Activated gamma-delta T cell treated with anti-CD3 and anti-CD28 coated beads, Interleukin-2, amount 50 U/mL, for 16 hours (primary cell): ENCODE measurements at regions not wholly inside any gene's neighbourhood (a gene's known extent, or its start where the extent isn't known, plus 50 kb on each side); places are given as distances from the start of the nearest gene placed in this dataset.
A peak's percentile ranks its signal among the peaks of the same experiment; 100 is the strongest.

Source experiments
- DNase-seq: peaks from one replicate; pipeline ENCODE4 v3.0.0-alpha.2; 2020; ENCODE audit warnings: low read depth

GRCh38 chr6:148157841-148158240 is 184.8 kb upstream of the SASH1 start:
- no peak for DNase-seq

GRCh38 chr6:148164645-148165044 is 178.0 kb upstream of the SASH1 start:
- no peak for DNase-seq

DNA sequence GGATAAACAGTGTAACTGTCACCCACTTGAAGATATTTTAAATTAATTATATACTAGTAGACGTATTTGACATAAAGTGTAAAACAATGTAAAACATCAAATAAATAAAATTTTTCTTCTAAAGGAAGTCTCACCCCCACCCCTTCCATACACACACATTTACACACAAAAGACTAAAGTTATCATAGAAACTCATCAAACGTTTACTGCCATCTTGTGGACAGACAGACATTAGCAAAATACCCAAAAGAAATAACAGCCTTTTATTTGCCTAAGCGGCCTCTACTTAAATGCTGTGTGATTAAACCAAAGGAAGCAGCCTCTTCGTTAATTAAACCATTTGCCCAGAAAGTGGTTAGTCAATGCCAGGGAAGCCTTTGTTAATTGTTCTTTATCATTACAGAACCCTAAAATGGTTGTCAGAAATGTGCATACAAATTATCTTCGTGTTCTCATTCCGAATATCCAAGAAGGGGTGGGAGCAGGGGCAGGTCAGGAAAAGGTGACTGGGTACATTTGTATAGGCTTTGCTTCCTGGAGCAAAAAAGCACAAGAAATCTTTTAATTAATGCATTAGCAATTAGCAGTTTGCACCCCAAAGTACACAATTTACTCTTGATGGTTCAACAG is 176.2 kb upstream of the SASH1 start:
- DNase-seq: no peak

DNA sequence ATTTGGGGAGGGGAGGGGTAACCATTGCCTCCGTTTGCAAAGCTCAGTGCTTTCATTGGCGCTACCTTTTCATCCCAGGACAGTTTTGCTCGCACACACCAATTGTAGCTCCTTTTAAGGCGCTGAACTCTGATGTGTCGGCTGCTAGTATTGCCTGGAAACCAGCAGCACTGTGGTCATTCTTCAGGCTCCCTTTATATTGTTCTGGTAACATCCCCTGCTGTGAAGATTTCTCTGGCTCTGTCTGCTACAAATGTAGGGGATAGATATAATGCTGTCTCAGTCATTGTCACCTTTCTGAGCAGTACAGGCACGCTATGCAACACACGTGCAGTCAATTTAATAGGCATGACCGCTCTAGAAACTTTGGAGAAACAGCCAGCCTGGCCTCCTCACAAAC is 172.9 kb upstream of the SASH1 start:
- DNase-seq: no peak

DNA sequence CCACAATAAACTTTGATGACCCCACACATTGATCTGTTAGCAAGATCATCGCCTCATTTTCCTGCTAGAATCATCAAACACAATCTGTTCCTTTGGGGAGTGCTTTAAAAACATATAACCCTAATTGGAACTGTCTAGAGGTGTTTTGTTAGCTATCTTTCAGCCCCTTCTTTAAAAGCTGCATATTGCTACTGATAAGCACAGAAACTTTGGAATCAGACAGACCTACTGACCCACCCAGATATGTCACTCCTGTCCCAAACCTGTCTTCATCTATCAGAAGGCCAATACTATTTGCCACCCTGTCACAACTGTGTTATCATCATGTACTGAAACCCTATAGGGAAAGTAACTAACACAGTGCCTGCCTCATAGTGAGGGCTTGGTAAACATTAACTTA is 172.4 kb upstream of the SASH1 start:
- no peak for DNase-seq

GRCh38 chr6:148173548-148173947 is 169.1 kb upstream of the SASH1 start:
- no peak for DNase-seq

- no peak for DNase-seq
These were observed 167.0 kb upstream of the SASH1 start for GRCh38 chr6:148175550-148176188.

DNA sequence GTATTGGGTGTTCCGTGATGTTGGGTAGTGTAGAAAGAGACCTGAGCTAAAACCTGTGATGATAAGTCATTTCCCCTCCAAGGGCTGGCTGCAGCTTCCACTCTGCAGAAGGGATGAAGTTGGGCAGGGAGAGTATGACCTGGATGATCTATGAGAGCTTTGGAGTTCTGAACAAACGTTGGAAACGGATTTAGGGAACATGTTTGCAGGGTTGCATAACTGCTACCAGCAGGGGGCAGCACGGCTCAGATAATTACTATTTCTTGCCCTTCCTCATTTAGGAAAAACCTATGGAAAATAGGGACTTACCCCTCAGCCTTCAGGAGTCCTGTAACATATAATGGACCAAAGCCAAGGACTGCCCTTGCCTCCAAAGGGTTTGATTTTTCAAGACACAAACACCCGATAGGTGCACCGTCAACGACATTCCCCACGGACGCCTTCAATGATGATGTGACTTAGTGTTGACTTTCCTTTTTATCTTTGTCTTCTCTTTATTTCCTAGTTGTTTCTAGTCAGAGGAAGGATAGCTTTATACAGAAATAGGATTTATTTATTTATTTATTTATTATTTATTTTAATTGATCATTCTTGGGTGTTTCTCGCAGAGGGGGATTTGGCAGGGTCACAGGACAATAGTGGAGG is 164.9 kb upstream of the SASH1 start:
- DNase-seq: no peak

DNA sequence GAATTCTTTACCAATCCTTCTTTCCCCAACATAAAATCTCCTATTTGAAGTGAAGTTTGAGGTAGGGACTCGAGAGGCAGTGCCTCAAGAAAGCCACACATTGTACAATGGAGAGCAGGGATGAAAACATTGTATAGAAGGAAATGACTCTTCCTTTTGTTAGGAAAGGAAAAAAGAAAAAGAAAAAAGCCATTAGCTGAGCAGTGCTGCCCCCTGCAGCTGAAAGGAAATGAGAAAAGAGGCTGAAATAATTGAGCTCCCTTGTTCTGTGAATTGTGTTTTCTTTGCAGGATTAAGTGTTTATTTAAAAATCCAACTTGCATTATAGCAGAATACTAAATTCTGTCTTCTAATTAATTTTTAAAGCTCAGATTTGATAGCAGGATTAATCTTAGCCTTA is 162.9 kb upstream of the SASH1 start:
- DNase-seq: no peak

- DNase-seq: no peak
These were observed 160.3 kb upstream of the SASH1 start for GRCh38 chr6:148182378-148182777.

- no peak for DNase-seq
These were observed 158.9 kb upstream of the SASH1 start for GRCh38 chr6:148183776-148184175.

- no peak for DNase-seq
These were observed 155.7 kb upstream of the SASH1 start for GRCh38 chr6:148186916-148187315.

DNA sequence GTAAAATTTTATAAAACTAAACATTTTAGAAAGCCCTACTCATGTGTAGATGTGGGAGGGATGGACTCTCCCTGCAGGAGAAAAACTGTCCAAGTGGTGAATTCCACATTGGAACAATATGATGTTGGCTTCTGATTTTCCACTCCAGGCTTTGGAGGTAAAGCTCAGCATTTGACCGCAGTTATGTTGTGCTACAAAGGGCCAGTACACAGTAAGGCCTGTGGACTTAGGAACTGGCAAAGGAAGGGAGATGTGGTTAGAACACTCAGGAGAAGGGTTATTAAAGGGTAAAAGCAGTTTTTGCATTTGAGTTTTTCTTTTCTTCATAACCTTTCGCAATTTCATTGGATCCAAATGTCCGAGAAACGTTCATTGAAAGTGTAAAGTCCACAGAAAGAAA is 150.3 kb upstream of the SASH1 start:
- DNase-seq: no peak

DNA sequence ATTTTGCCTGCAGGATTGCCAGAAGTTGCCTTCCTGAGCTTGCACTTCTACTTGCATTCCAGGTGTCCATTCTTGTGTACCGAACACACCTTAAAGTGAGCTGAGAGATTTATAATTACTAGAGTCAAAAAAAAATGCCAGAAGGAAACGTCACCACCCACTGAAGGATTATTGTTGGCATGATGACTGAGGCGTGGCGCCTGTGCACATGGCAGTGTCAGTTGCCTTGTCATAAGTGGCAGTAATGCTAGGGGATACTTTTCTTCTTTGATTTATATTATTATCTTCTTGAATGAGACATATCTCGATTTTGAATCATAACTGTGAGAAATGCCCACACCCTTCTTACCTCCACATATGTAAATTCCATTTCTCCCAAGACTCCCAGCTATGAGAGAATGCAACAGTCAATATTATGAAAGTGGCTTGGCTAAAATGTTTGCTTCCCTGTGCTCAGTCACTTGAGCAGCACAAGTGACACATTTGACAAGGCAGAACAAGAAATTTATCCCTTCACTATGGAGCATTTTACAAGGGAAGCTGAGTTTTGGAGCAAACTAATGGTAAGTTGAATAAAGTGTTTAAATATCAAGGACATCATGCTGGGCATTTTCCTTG is 149.5 kb upstream of the SASH1 start:
- DNase-seq: no peak

- no peak for DNase-seq
These were observed 147.1 kb upstream of the SASH1 start for GRCh38 chr6:148195511-148195910.

GRCh38 chr6:148199584-148199983 is 143.1 kb upstream of the SASH1 start:
- DNase-seq: no peak

- no peak for DNase-seq
These were observed 142.3 kb upstream of the SASH1 start for GRCh38 chr6:148200293-148200692.

- DNase-seq: no peak
These were observed 141.9 kb upstream of the SASH1 start for GRCh38 chr6:148200781-148201180.

GRCh38 chr6:148203281-148203925 is 139.2 kb upstream of the SASH1 start:
- no peak for DNase-seq

DNA sequence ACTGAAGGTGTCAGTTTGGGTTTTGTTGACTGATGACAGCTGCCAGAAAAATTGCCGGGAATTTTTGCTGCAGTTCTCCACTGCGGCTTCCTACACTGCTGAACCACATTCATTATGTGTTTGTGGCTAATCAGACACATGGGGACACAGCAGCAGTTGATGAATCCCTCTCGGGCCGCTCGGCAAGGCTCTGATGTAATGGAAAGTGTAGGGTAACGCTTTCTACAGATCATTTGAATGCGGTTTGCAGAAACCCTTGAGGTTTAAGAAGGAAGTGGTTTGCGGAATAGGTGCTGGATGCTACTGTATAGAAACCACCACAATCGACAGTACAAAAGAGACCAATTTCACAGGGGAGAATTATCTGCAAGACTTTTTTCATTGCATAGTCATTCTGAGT is 138.7 kb upstream of the SASH1 start:
- DNase-seq: peak; percentile 7

GRCh38 chr6:148208298-148208697 is 134.3 kb upstream of the SASH1 start:
- no peak for DNase-seq

GRCh38 chr6:148211777-148212324 is 130.8 kb upstream of the SASH1 start:
- no peak for DNase-seq
